ENCODE measurements at regions not wholly inside any gene's neighbourhood (a gene's known extent, or its start where the extent isn't known, plus 50 kb on each side); places are given as distances from the start of the nearest gene placed in this dataset.
"Not testable (repeated sequence)": the region's sequence is repeated elsewhere in the genome, so short reads cannot be mapped to it uniquely, and the experiment has no call there.

- DNase-seq (ENCODE audit: low read depth in 1 of 2, low spot score in 1 of 2) = no peak
- Histone ChIP-seq H3K4me3 (no peak overlapping the region), H3K27ac (no peak overlapping the region), H3K27me3 (no peaks in the 10 kb centered on the region), H3K36me3 (no peaks in the 10 kb centered on the region), H3K4me1 (ENCODE audit: low read depth) (no peaks in the 10 kb centered on the region), H3K9me3 (ENCODE audit: low read depth) (no peaks in the 10 kb centered on the region)
- no peak for TF ChIP-seq CTCF (IDR thresholded peaks at IDR 0.05; ENCODE audit: low read depth, low read length)
Measured at GRCh38 chr3:77746892-77747291, 707.0 kb downstream of the ROBO2 start.

GRCh38 chr3:77756397-77756975 is 716.6 kb downstream of the ROBO2 start:
- not testable (repeated sequence) for H3K9me3 ChIP-seq (ENCODE audit: low read depth); H3K36me3 ChIP-seq; H3K27me3 ChIP-seq; H3K4me3 ChIP-seq; H3K4me1 ChIP-seq (ENCODE audit: low read depth); H3K27ac ChIP-seq; DNase-seq (ENCODE audit: low read depth in 1 of 2, low spot score in 1 of 2)

GRCh38 chr3:77772459-77772858 is 732.6 kb downstream of the ROBO2 start:
- DNase-seq (ENCODE audit: low read depth in 1 of 2, low spot score in 1 of 2) = no peak
- no peak for TF ChIP-seq CTCF (IDR thresholded peaks at IDR 0.05; ENCODE audit: low read depth, low read length)
- H3K27me3 ChIP-seq = no peaks in the 10 kb centered on the region
- no peaks in the 10 kb centered on the region for H3K9me3 ChIP-seq (ENCODE audit: low read depth)
- no peaks in the 10 kb centered on the region for H3K36me3 ChIP-seq
- no peaks in the 10 kb centered on the region for H3K4me1 ChIP-seq (ENCODE audit: low read depth)
- no peak overlapping the region for H3K4me3 ChIP-seq
- H3K27ac ChIP-seq = no peak overlapping the region

GRCh38 chr3:77773084-77773483 is 733.2 kb downstream of the ROBO2 start:
- no peak for TF ChIP-seq CTCF (IDR thresholded peaks at IDR 0.05; ENCODE audit: low read depth, low read length)

GRCh38 chr3:77780278-77780996 is 740.5 kb downstream of the ROBO2 start:
- TF ChIP-seq CTCF (IDR thresholded peaks at IDR 0.05; ENCODE audit: low read depth, low read length) = no peak
- H3K4me1 ChIP-seq (ENCODE audit: low read depth) = no peaks in the 10 kb centered on the region
- H3K36me3 ChIP-seq = no peaks in the 10 kb centered on the region
- H3K9me3 ChIP-seq (ENCODE audit: low read depth) = no peaks in the 10 kb centered on the region
- H3K27me3 ChIP-seq = no peaks in the 10 kb centered on the region
- no peak for DNase-seq (ENCODE audit: low read depth in 1 of 2, low spot score in 1 of 2)
- no peak overlapping the region for H3K4me3 ChIP-seq
- H3K27ac ChIP-seq = no peak overlapping the region

More at GRCh38 chr3:77773084-77773483, 733.2 kb downstream of the ROBO2 start:
- Histone ChIP-seq H3K36me3 (no peaks in the 10 kb centered on the region), H3K4me1 (ENCODE audit: low read depth) (no peaks in the 10 kb centered on the region), H3K27me3 (no peaks in the 10 kb centered on the region), H3K9me3 (ENCODE audit: low read depth) (no peaks in the 10 kb centered on the region), H3K27ac (no peak overlapping the region), H3K4me3 (no peak overlapping the region)
- no peak for DNase-seq (ENCODE audit: low read depth in 1 of 2, low spot score in 1 of 2)

GRCh38 chr3:77786216-77786615 is 746.3 kb downstream of the ROBO2 start:
- Histone ChIP-seq H3K4me1 (ENCODE audit: low read depth) (no peaks in the 10 kb centered on the region), H3K9me3 (ENCODE audit: low read depth) (no peaks in the 10 kb centered on the region), H3K4me3 (no peak overlapping the region), H3K36me3 (no peaks in the 10 kb centered on the region), H3K27me3 (no peaks in the 10 kb centered on the region), H3K27ac (no peak overlapping the region)
- TF ChIP-seq CTCF (IDR thresholded peaks at IDR 0.05; ENCODE audit: low read depth, low read length) = no peak
- no peak for DNase-seq (ENCODE audit: low read depth in 1 of 2, low spot score in 1 of 2)

All from cardiac muscle cell (in vitro differentiated cells and primary cell).